ENCODE measurements at regions not wholly inside any gene's neighbourhood (a gene's known extent, or its start where the extent isn't known, plus 50 kb on each side); places are given as distances from the start of the nearest gene placed in this dataset.

GRCh38 chr5:91910655-91911054, 527.5 kb upstream of the ARRDC3 start:
- Histone ChIP-seq H3K4ac (ENCODE audit: low read length) (no peak overlapping the region), H2BK15ac (ENCODE audit: low read length) (no peak overlapping the region), H3K79me1 (ENCODE audit: low read depth, low read length) (no peaks in the 10 kb centered on the region), H2BK5ac (ENCODE audit: low read length) (no peak overlapping the region), H3K18ac (ENCODE audit: low read length) (no peak overlapping the region), H3K23ac (ENCODE audit: low read depth, low read length, poor library complexity) (no peak overlapping the region), H4K8ac (ENCODE audit: low read depth, low read length) (no peak overlapping the region), H3K4me2 (ENCODE audit: insufficient read depth, low read length, poor library complexity, severe bottlenecking) (no peak overlapping the region), H3K27ac (replicated peaks; ENCODE audit: low read length) (no peak overlapping the region), H3K14ac (ENCODE audit: low read length) (no peak overlapping the region), H2AK5ac (ENCODE audit: low read depth, low read length) (no peak overlapping the region), H2BK12ac (ENCODE audit: low read length) (no peak overlapping the region), H2AFZ (ENCODE audit: low read length) (no peak overlapping the region), H3K36me3 (replicated peaks in 1 of 2; ENCODE audit: control insufficient read depth in 2 of 2, insufficient read depth in 2 of 2, low read length in 2 of 2) (no peaks in the 10 kb centered on the region), H3K9ac (ENCODE audit: low read depth, low read length, poor library complexity) (no peak overlapping the region), H3K4me1 (ENCODE audit: control insufficient read depth in 2 of 2, insufficient read depth in 1 of 2, low read depth in 1 of 2, low read length in 2 of 2) (no peaks in the 10 kb centered on the region), H3K9me3 (replicated peaks in 1 of 2; ENCODE audit: control insufficient read depth in 2 of 2, insufficient read depth in 1 of 2, low read depth in 1 of 2, low read length in 2 of 2) (no peaks in the 10 kb centered on the region), H3K27me3 (ENCODE audit: control insufficient read depth in 3 of 3, insufficient read depth in 3 of 3, low read depth in 1 of 3, low read length in 3 of 3) (no peaks in the 10 kb centered on the region), H2BK120ac (ENCODE audit: low read depth, low read length) (no peak overlapping the region), H3K4me3 (ENCODE audit: low read length in 2 of 2) (no peak overlapping the region), H4K91ac (ENCODE audit: low read depth, low read length, poor library complexity) (no peak overlapping the region)
- no CpG with 5 or more reads among the region's 4 CpGs for WGBS, 2 donors (ENCODE audit: extremely low coverage in 2 of 2, insufficient read length in 2 of 2, insufficient replicate concordance in 1 of 2)
- no peak for DNase-seq (ENCODE audit: low spot score)

- no peak overlapping the region for H3K14ac ChIP-seq (ENCODE audit: low read length)
- H3K27me3 ChIP-seq (ENCODE audit: control insufficient read depth in 3 of 3, insufficient read depth in 3 of 3, low read depth in 1 of 3, low read length in 3 of 3): no peaks in the 10 kb centered on the region
- H2AFZ ChIP-seq (ENCODE audit: low read length): no peak overlapping the region
- no peak overlapping the region for H3K4me2 ChIP-seq (ENCODE audit: insufficient read depth, low read length, poor library complexity, severe bottlenecking)
- H2BK5ac ChIP-seq (ENCODE audit: low read length): no peak overlapping the region
- no peak overlapping the region for H3K23ac ChIP-seq (ENCODE audit: low read depth, low read length, poor library complexity)
- no peak overlapping the region for H2AK5ac ChIP-seq (ENCODE audit: low read depth, low read length)
- no peak overlapping the region for H4K8ac ChIP-seq (ENCODE audit: low read depth, low read length)
- H3K4me1 ChIP-seq (ENCODE audit: control insufficient read depth in 2 of 2, insufficient read depth in 1 of 2, low read depth in 1 of 2, low read length in 2 of 2): no peaks in the 10 kb centered on the region
- no peaks in the 10 kb centered on the region for H3K79me1 ChIP-seq (ENCODE audit: low read depth, low read length)
- H3K9ac ChIP-seq (ENCODE audit: low read depth, low read length, poor library complexity): no peak overlapping the region
- H3K4ac ChIP-seq (ENCODE audit: low read length): no peak overlapping the region
- no peak overlapping the region for H3K27ac ChIP-seq (replicated peaks; ENCODE audit: low read length)
- no peak overlapping the region for H3K4me3 ChIP-seq (ENCODE audit: low read length in 2 of 2)
- H2BK12ac ChIP-seq (ENCODE audit: low read length): no peak overlapping the region
- H3K18ac ChIP-seq (ENCODE audit: low read length): no peak overlapping the region
- no peak overlapping the region for H2BK120ac ChIP-seq (ENCODE audit: low read depth, low read length)
- H3K36me3 ChIP-seq (replicated peaks in 1 of 2; ENCODE audit: control insufficient read depth in 2 of 2, insufficient read depth in 2 of 2, low read length in 2 of 2): no peaks in the 10 kb centered on the region
- WGBS, 2 donors (ENCODE audit: extremely low coverage in 2 of 2, insufficient read length in 2 of 2, insufficient replicate concordance in 1 of 2): no CpG with 5 or more reads among the region's 2 CpGs
- H3K9me3 ChIP-seq (replicated peaks in 1 of 2; ENCODE audit: control insufficient read depth in 2 of 2, insufficient read depth in 1 of 2, low read depth in 1 of 2, low read length in 2 of 2): no peaks in the 10 kb centered on the region
- H4K91ac ChIP-seq (ENCODE audit: low read depth, low read length, poor library complexity): no peak overlapping the region
- DNase-seq (ENCODE audit: low spot score): no peak
- H2BK15ac ChIP-seq (ENCODE audit: low read length): no peak overlapping the region
Measured at GRCh38 chr5:91910247-91910646, 527.1 kb upstream of the ARRDC3 start.

DNA sequence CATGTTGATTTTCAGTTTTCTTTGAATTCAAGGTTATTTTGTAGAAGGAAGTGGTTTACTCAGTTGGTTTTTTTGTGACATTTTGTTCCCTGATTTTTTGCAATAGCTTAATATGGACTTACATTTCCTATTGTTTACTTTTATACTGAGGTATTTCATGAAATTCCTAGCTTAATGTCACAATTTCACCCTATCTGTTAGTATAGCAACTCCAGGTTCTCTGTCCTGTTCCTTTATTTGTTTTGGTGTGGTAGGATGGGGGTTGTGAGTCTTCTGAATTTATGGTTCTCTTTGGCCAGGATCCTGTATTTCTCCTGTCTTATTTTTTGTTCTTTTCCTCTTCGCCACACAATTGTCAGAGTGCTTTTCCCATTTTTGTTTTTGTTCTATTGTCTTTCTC, 523.4 kb upstream of the ARRDC3 start:
- H3K27ac ChIP-seq (replicated peaks; ENCODE audit: low read length): no peak overlapping the region
- H3K4me3 ChIP-seq (ENCODE audit: low read length in 2 of 2): no peak overlapping the region
- no peak overlapping the region for H3K23ac ChIP-seq (ENCODE audit: low read depth, low read length, poor library complexity)
- no peak for DNase-seq (ENCODE audit: low spot score)
- H3K18ac ChIP-seq (ENCODE audit: low read length): no peak overlapping the region
- H2BK5ac ChIP-seq (ENCODE audit: low read length): no peak overlapping the region
- WGBS, 2 donors (ENCODE audit: extremely low coverage in 2 of 2, insufficient read length in 2 of 2, insufficient replicate concordance in 1 of 2): no CpG with 5 or more reads among the region's 1 CpG
- H2AFZ ChIP-seq (ENCODE audit: low read length): no peak overlapping the region
- no peak overlapping the region for H2AK5ac ChIP-seq (ENCODE audit: low read depth, low read length)
- no peaks in the 10 kb centered on the region for H3K9me3 ChIP-seq (replicated peaks in 1 of 2; ENCODE audit: control insufficient read depth in 2 of 2, insufficient read depth in 1 of 2, low read depth in 1 of 2, low read length in 2 of 2)
- H4K91ac ChIP-seq (ENCODE audit: low read depth, low read length, poor library complexity): no peak overlapping the region
- H3K27me3 ChIP-seq (ENCODE audit: control insufficient read depth in 3 of 3, insufficient read depth in 3 of 3, low read depth in 1 of 3, low read length in 3 of 3): no peaks in the 10 kb centered on the region
- H3K36me3 ChIP-seq (replicated peaks in 1 of 2; ENCODE audit: control insufficient read depth in 2 of 2, insufficient read depth in 2 of 2, low read length in 2 of 2): no peaks in the 10 kb centered on the region
- H3K4me2 ChIP-seq (ENCODE audit: insufficient read depth, low read length, poor library complexity, severe bottlenecking): no peak overlapping the region
- H3K9ac ChIP-seq (ENCODE audit: low read depth, low read length, poor library complexity): no peak overlapping the region
- no peak overlapping the region for H2BK15ac ChIP-seq (ENCODE audit: low read length)
- no peak overlapping the region for H3K14ac ChIP-seq (ENCODE audit: low read length)
- H4K8ac ChIP-seq (ENCODE audit: low read depth, low read length): no peak overlapping the region
- peaks cover 0 to 1% of the 10 kb centered on the region in 2 donors for H3K4me1 ChIP-seq (ENCODE audit: control insufficient read depth in 2 of 2, insufficient read depth in 1 of 2, low read depth in 1 of 2, low read length in 2 of 2)
- H3K4ac ChIP-seq (ENCODE audit: low read length): no peak overlapping the region
- no peak overlapping the region for H2BK12ac ChIP-seq (ENCODE audit: low read length)
- no peaks in the 10 kb centered on the region for H3K79me1 ChIP-seq (ENCODE audit: low read depth, low read length)
- no peak overlapping the region for H2BK120ac ChIP-seq (ENCODE audit: low read depth, low read length)

- no peak overlapping the region for H3K14ac ChIP-seq (ENCODE audit: low read length)
Measured at GRCh38 chr5:91906027-91906426, 522.9 kb upstream of the ARRDC3 start.

More at GRCh38 chr5:91906027-91906426, 522.9 kb upstream of the ARRDC3 start:
- no peak overlapping the region for H3K4me3 ChIP-seq (ENCODE audit: low read length in 2 of 2)
- H3K79me1 ChIP-seq (ENCODE audit: low read depth, low read length): no peaks in the 10 kb centered on the region
- no peak overlapping the region for H3K9ac ChIP-seq (ENCODE audit: low read depth, low read length, poor library complexity)
- peaks cover 0 to 5% of the 10 kb centered on the region in 2 donors for H3K4me1 ChIP-seq (ENCODE audit: control insufficient read depth in 2 of 2, insufficient read depth in 1 of 2, low read depth in 1 of 2, low read length in 2 of 2)
- H2AFZ ChIP-seq (ENCODE audit: low read length): no peak overlapping the region
- H2BK120ac ChIP-seq (ENCODE audit: low read depth, low read length): no peak overlapping the region
- no peak overlapping the region for H2AK5ac ChIP-seq (ENCODE audit: low read depth, low read length)
- H3K36me3 ChIP-seq (replicated peaks in 1 of 2; ENCODE audit: control insufficient read depth in 2 of 2, insufficient read depth in 2 of 2, low read length in 2 of 2): no peaks in the 10 kb centered on the region
- H4K91ac ChIP-seq (ENCODE audit: low read depth, low read length, poor library complexity): no peak overlapping the region
- no peak overlapping the region for H3K4ac ChIP-seq (ENCODE audit: low read length)
- H3K27ac ChIP-seq (replicated peaks; ENCODE audit: low read length): no peak overlapping the region
- H3K18ac ChIP-seq (ENCODE audit: low read length): no peak overlapping the region
- H2BK12ac ChIP-seq (ENCODE audit: low read length): no peak overlapping the region
- no peaks in the 10 kb centered on the region for H3K27me3 ChIP-seq (ENCODE audit: control insufficient read depth in 3 of 3, insufficient read depth in 3 of 3, low read depth in 1 of 3, low read length in 3 of 3)
- no peaks in the 10 kb centered on the region for H3K9me3 ChIP-seq (replicated peaks in 1 of 2; ENCODE audit: control insufficient read depth in 2 of 2, insufficient read depth in 1 of 2, low read depth in 1 of 2, low read length in 2 of 2)
- no peak overlapping the region for H2BK15ac ChIP-seq (ENCODE audit: low read length)
- H4K8ac ChIP-seq (ENCODE audit: low read depth, low read length): no peak overlapping the region
- DNase-seq (ENCODE audit: low spot score): no peak
- H2BK5ac ChIP-seq (ENCODE audit: low read length): no peak overlapping the region
- H3K23ac ChIP-seq (ENCODE audit: low read depth, low read length, poor library complexity): no peak overlapping the region
- no peak overlapping the region for H3K4me2 ChIP-seq (ENCODE audit: insufficient read depth, low read length, poor library complexity, severe bottlenecking)

Measured in neuronal stem cell (in vitro differentiated cells).